ENCODE measurements at regions not wholly inside any gene's neighbourhood (a gene's known extent, or its start where the extent isn't known, plus 50 kb on each side); places are given as distances from the start of the nearest gene placed in this dataset.

DNA sequence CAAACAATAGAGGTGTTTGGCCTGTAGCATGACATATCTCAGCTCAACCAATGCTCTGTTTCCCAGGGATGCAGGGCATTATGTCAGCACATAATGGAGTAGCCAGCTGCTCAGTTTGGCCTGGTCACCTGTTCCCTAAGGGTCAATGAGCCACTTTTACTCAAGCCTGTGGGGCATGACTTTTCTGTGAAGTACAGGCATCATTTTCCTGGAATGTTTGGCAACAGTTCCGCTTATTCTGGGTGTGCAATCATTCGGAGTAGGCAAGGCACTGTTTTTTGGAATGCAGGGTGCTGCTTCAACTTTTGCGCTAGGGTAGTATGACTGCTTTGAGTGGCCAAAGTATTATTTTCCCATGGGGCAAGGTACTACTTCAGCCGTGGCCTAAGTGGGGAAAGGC lies 665.4 kb downstream of the EPHA7 start:
- TF ChIP-seq CTCF (conservative IDR thresholded peaks at IDR 0.05) (no peak), EZH2 (IDR thresholded peaks at IDR 0.05; ENCODE audit: low read depth) (no peak)
